Endodermal cell (in vitro differentiated cells): ENCODE measurements at regions not wholly inside any gene's neighbourhood (a gene's known extent, or its start where the extent isn't known, plus 50 kb on each side); places are given as distances from the start of the nearest gene placed in this dataset.

Experiments
- DNase-seq: peaks from one replicate; pipeline ENCODE4 v3.0.0-alpha.2; 2017
- H3K27ac ChIP-seq: 2 replicates; pipeline ENCODE4 v1.5.1; 2013; ENCODE audit warnings: mild to moderate bottlenecking, low read depth, low read length, moderate library complexity
- H3K27me3 ChIP-seq: 2 replicates; pipeline ENCODE4 v1.6.1; 2013; ENCODE audit warnings: mild to moderate bottlenecking, low read length, moderate library complexity; ENCODE audit not compliant: insufficient read depth, control insufficient read depth, poor library complexity, severe bottlenecking
- H3K36me3 ChIP-seq: 2 replicates; pipeline ENCODE4 v1.7.0; 2013; ENCODE audit warnings: mild to moderate bottlenecking, low read length, moderate library complexity; ENCODE audit not compliant: control insufficient read depth, insufficient read depth
- H3K4me1 ChIP-seq: one replicate; pipeline ENCODE4 v1.7.0; 2013; ENCODE audit warnings: low read length; ENCODE audit not compliant: control insufficient read depth, insufficient read depth
- H3K4me3 ChIP-seq: 2 replicates; pipeline ENCODE4 v1.5.1; 2013; ENCODE audit warnings: mild to moderate bottlenecking, low read length, moderate library complexity
- H3K9ac ChIP-seq: 2 replicates; pipeline ENCODE4 v1.6.1; 2013; ENCODE audit warnings: mild to moderate bottlenecking, low read length, moderate library complexity; ENCODE audit not compliant: poor library complexity, severe bottlenecking; ENCODE audit errors: extremely low read depth
- H3K9me3 ChIP-seq: 2 replicates; pipeline ENCODE4 v1.6.1; 2013; ENCODE audit warnings: mild to moderate bottlenecking, low read length, moderate library complexity; ENCODE audit not compliant: control insufficient read depth
- H3K27ac Mint-ChIP-seq: 2 replicates; pipeline ENCODE4 v1.8.0; 2020; ENCODE audit warnings: mixed read lengths
- H3K27me3 Mint-ChIP-seq: 2 replicates; pipeline ENCODE4 v1.8.0; 2021; ENCODE audit warnings: mild to moderate bottlenecking, mixed read lengths; ENCODE audit not compliant: insufficient read depth
- H3K36me3 Mint-ChIP-seq: 2 replicates; pipeline ENCODE4 v1.8.0; 2020; ENCODE audit warnings: low read depth, mixed read lengths
- H3K4me1 Mint-ChIP-seq: 2 replicates; pipeline ENCODE4 v1.8.0; 2020; ENCODE audit warnings: mixed read lengths
- H3K4me3 Mint-ChIP-seq: 2 replicates; pipeline ENCODE4 v1.8.0; 2020; ENCODE audit warnings: mild to moderate bottlenecking, moderate library complexity, mixed read lengths
- H3K9me3 Mint-ChIP-seq: 2 replicates; pipeline ENCODE4 v1.8.0; 2020; ENCODE audit warnings: mild to moderate bottlenecking, mixed read lengths
- WGBS, 2 experiments: methylation state at CpG; one replicate each; pipeline versions ENCODE4 v1.1.5 to v1.1.7; 2013; ENCODE audit warnings: missing lambda C conversion rate in 2 of 2, mixed read lengths in 1 of 2; ENCODE audit not compliant: insufficient coverage in 1 of 2, insufficient read length in 1 of 2; 5-methylcytosine and 5-hydroxymethylcytosine counted together
- TF ChIP-seq, protein P1 (sequence below): fragments of 200-600 bp; sonication (generic); conservative IDR thresholded peaks from 2 replicates; pipeline ENCODE4 v1.5.0; 2021; ENCODE audit warnings: antibody characterized with exemption, mild to moderate bottlenecking

DNA sequence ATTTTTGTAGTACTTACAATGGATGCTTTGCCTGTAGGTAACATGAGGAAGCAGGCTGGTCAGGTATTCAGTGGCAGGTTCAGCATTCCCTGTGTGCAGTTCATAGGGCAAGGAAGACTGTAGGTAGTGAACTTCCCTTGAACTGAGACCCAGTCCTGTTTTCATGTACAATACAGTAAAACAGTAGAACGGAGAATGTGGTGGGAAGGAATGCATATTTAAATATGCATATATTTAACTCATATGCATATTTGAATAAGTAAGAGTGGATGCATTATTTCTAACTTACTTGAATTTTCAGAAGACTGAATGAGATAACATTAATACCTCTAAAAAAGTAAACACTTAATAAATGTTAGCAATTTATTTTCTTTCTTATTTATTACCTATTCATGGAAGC lies 147.6 kb upstream of the FLRT2 start:
- no peaks in the 10 kb centered on the region for H3K27me3 ChIP-seq
- no peaks in the 10 kb centered on the region for H3K36me3 ChIP-seq
- no CpG with 5 or more reads among the region's 1 CpG for WGBS, 2 experiments
- TF ChIP-seq, protein P1, sequence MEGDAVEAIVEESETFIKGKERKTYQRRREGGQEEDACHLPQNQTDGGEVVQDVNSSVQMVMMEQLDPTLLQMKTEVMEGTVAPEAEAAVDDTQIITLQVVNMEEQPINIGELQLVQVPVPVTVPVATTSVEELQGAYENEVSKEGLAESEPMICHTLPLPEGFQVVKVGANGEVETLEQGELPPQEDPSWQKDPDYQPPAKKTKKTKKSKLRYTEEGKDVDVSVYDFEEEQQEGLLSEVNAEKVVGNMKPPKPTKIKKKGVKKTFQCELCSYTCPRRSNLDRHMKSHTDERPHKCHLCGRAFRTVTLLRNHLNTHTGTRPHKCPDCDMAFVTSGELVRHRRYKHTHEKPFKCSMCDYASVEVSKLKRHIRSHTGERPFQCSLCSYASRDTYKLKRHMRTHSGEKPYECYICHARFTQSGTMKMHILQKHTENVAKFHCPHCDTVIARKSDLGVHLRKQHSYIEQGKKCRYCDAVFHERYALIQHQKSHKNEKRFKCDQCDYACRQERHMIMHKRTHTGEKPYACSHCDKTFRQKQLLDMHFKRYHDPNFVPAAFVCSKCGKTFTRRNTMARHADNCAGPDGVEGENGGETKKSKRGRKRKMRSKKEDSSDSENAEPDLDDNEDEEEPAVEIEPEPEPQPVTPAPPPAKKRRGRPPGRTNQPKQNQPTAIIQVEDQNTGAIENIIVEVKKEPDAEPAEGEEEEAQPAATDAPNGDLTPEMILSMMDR, result no peak
- no peak overlapping the region for H3K9ac ChIP-seq
- H3K9me3 Mint-ChIP-seq, result no peaks in the 10 kb centered on the region
- H3K27ac ChIP-seq, result no peak overlapping the region
- H3K27ac Mint-ChIP-seq, result no peak overlapping the region
- no peak overlapping the region for H3K4me3 ChIP-seq
- peaks cover 21% of the 10 kb centered on the region for H3K4me1 Mint-ChIP-seq
- no peaks in the 10 kb centered on the region for H3K9me3 ChIP-seq
- H3K4me1 ChIP-seq, result peaks cover 12% of the 10 kb centered on the region
- no peak for DNase-seq
- no peaks in the 10 kb centered on the region for H3K36me3 Mint-ChIP-seq
- H3K4me3 Mint-ChIP-seq, result no peak overlapping the region
- H3K27me3 Mint-ChIP-seq, result no peaks in the 10 kb centered on the region

DNA sequence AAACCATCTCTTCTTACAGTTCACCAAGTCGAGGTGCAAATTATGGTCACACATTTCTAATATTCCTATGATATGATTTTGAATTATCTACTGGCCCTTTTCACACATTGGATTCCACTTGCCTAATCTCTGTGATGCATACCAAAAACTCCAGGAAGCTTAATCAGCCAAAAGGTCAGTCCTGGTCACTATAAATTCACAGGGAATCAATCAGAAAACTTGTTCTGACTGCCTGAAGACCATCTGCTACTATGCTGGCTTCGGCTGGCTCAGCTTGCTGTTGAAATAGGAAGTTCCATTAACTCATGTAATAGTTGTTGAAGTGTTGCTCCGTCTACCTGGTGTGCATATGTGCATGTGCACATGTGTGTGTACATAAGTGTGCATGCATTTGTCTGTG lies 142.8 kb upstream of the FLRT2 start:
- no peaks in the 10 kb centered on the region for H3K36me3 ChIP-seq
- WGBS, 2 experiments, result 89 to 100% methylated on average over 2 to 3 of the region's 3 CpGs
- no peaks in the 10 kb centered on the region for H3K9me3 Mint-ChIP-seq
- H3K27ac ChIP-seq, result no peak overlapping the region
- no peak overlapping the region for H3K4me3 Mint-ChIP-seq
- H3K27me3 Mint-ChIP-seq, result no peaks in the 10 kb centered on the region
- H3K9ac ChIP-seq, result no peak overlapping the region
- H3K27ac Mint-ChIP-seq, result no peak overlapping the region
- H3K4me1 Mint-ChIP-seq, result no peaks in the 10 kb centered on the region
- no peaks in the 10 kb centered on the region for H3K9me3 ChIP-seq
- no peaks in the 10 kb centered on the region for H3K36me3 Mint-ChIP-seq
- TF ChIP-seq, protein P1, result no peak
- H3K4me3 ChIP-seq, result no peak overlapping the region
- no peak for DNase-seq
- no peaks in the 10 kb centered on the region for H3K27me3 ChIP-seq
- H3K4me1 ChIP-seq, result no peaks in the 10 kb centered on the region

DNA sequence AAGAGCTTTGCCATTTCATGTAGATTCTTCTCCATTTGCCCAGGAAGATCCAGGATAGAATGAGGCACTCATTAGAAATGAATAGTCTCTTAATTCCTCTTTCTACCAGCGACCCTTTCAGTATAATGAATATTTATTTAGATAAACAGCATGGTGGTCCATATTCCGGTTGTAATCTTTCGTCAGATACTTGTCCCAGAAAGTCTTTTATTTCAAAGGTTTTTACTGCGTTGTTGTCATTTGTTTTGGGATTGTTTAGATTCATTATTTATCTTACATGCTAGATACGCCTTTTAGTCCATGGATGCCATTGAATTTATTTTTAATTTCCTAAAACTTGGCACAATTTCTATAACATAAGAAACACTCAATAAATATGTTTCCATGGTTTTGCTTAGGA lies 139.7 kb upstream of the FLRT2 start:
- no peak overlapping the region for H3K27ac Mint-ChIP-seq
- H3K36me3 Mint-ChIP-seq, result no peaks in the 10 kb centered on the region
- no peak for DNase-seq
- H3K27me3 Mint-ChIP-seq, result no peaks in the 10 kb centered on the region
- 100% methylated on average over 1 to 4 of the region's 5 CpGs for WGBS, 2 experiments
- H3K4me3 Mint-ChIP-seq, result no peak overlapping the region
- no peaks in the 10 kb centered on the region for H3K9me3 ChIP-seq
- no peak overlapping the region for H3K9ac ChIP-seq
- no peaks in the 10 kb centered on the region for H3K4me1 ChIP-seq
- TF ChIP-seq, protein P1, result no peak
- no peak overlapping the region for H3K27ac ChIP-seq
- H3K27me3 ChIP-seq, result no peaks in the 10 kb centered on the region
- no peaks in the 10 kb centered on the region for H3K36me3 ChIP-seq
- H3K9me3 Mint-ChIP-seq, result no peaks in the 10 kb centered on the region
- H3K4me3 ChIP-seq, result no peak overlapping the region
- peaks cover 6% of the 10 kb centered on the region for H3K4me1 Mint-ChIP-seq
